ENCODE measurements at regions not wholly inside any gene's neighbourhood (a gene's known extent, or its start where the extent isn't known, plus 50 kb on each side); places are given as distances from the start of the nearest gene placed in this dataset.

GRCh38 chr5:90161414-90161813 is 248.1 kb downstream of the CETN3 start:
- Histone ChIP-seq H3K4me3 (ENCODE audit: insufficient read length, low read depth) (no peak overlapping the region), H3K36me3 (ENCODE audit: insufficient read depth, insufficient read length, low read length) (no peaks in the 10 kb centered on the region), H3K4me1 (ENCODE audit: insufficient read depth, insufficient read length) (no peaks in the 10 kb centered on the region), H3K9me3 (ENCODE audit: insufficient read depth, low read length) (no peaks in the 10 kb centered on the region), H3K9ac (ENCODE audit: insufficient read length, low read depth) (no peak overlapping the region), H3K27me3 (ENCODE audit: insufficient read depth, insufficient read length) (no peaks in the 10 kb centered on the region)
- no peak for DNase-seq (ENCODE audit: low read depth, low spot score)
- TF ChIP-seq SUZ12 (IDR thresholded peaks at IDR 0.05; ENCODE audit: extremely low read depth, insufficient read depth, insufficient read length) (no peak), ZNF274 (IDR thresholded peaks at IDR 0.05; ENCODE audit: low read depth, low read length) (no peak), YY1 (IDR thresholded peaks at IDR 0.05; ENCODE audit: insufficient read depth, insufficient read length) (no peak)

- no peak overlapping the region for H3K9ac ChIP-seq (ENCODE audit: insufficient read length, low read depth)
- no peaks in the 10 kb centered on the region for H3K4me1 ChIP-seq (ENCODE audit: insufficient read depth, insufficient read length)
- H3K36me3 ChIP-seq (ENCODE audit: insufficient read depth, insufficient read length, low read length): no peaks in the 10 kb centered on the region
- H3K27me3 ChIP-seq (ENCODE audit: insufficient read depth, insufficient read length): no peaks in the 10 kb centered on the region
- no peak overlapping the region for H3K4me3 ChIP-seq (ENCODE audit: insufficient read length, low read depth)
- no peak for DNase-seq (ENCODE audit: low read depth, low spot score)
- H3K9me3 ChIP-seq (ENCODE audit: insufficient read depth, low read length): no peaks in the 10 kb centered on the region
- TF ChIP-seq ZNF274 (IDR thresholded peaks at IDR 0.05; ENCODE audit: low read depth, low read length) (no peak), SUZ12 (IDR thresholded peaks at IDR 0.05; ENCODE audit: extremely low read depth, insufficient read depth, insufficient read length) (no peak), YY1 (IDR thresholded peaks at IDR 0.05; ENCODE audit: insufficient read depth, insufficient read length) (no peak)
These were observed 251.4 kb downstream of the CETN3 start for GRCh38 chr5:90158131-90158530.

GRCh38 chr5:90153031-90153430 is 256.5 kb downstream of the CETN3 start:
- no peak for TF ChIP-seq ZNF274 (IDR thresholded peaks at IDR 0.05; ENCODE audit: low read depth, low read length)
- TF ChIP-seq SUZ12 (IDR thresholded peaks at IDR 0.05; ENCODE audit: extremely low read depth, insufficient read depth, insufficient read length): no peak
- no peak for TF ChIP-seq YY1 (IDR thresholded peaks at IDR 0.05; ENCODE audit: insufficient read depth, insufficient read length)

GRCh38 chr5:90144625-90145327 is 264.8 kb downstream of the CETN3 start:
- Histone ChIP-seq H3K9me3 (ENCODE audit: insufficient read depth, low read length) (peaks cover 10% of the 10 kb centered on the region; the same call in 1 of the 2 replicates), H3K4me1 (ENCODE audit: insufficient read depth, insufficient read length) (no peaks in the 10 kb centered on the region), H3K9ac (ENCODE audit: insufficient read length, low read depth) (no peak overlapping the region), H3K27me3 (ENCODE audit: insufficient read depth, insufficient read length) (no peaks in the 10 kb centered on the region), H3K4me3 (ENCODE audit: insufficient read length, low read depth) (no peak overlapping the region), H3K36me3 (ENCODE audit: insufficient read depth, insufficient read length, low read length) (no peaks in the 10 kb centered on the region)
- TF ChIP-seq YY1 (IDR thresholded peaks at IDR 0.05; ENCODE audit: insufficient read depth, insufficient read length): no peak
- no peak for TF ChIP-seq SUZ12 (IDR thresholded peaks at IDR 0.05; ENCODE audit: extremely low read depth, insufficient read depth, insufficient read length)
- TF ChIP-seq ZNF274 (IDR thresholded peaks at IDR 0.05; ENCODE audit: low read depth, low read length): no peak
- no peak for DNase-seq (ENCODE audit: low read depth, low spot score)

More at GRCh38 chr5:90153031-90153430, 256.5 kb downstream of the CETN3 start:
- no peaks in the 10 kb centered on the region for H3K27me3 ChIP-seq (ENCODE audit: insufficient read depth, insufficient read length)
- H3K4me3 ChIP-seq (ENCODE audit: insufficient read length, low read depth): no peak overlapping the region
- no peak for DNase-seq (ENCODE audit: low read depth, low spot score)
- H3K9me3 ChIP-seq (ENCODE audit: insufficient read depth, low read length): no peaks in the 10 kb centered on the region
- no peaks in the 10 kb centered on the region for H3K4me1 ChIP-seq (ENCODE audit: insufficient read depth, insufficient read length)
- no peak overlapping the region for H3K9ac ChIP-seq (ENCODE audit: insufficient read length, low read depth)
- H3K36me3 ChIP-seq (ENCODE audit: insufficient read depth, insufficient read length, low read length): no peaks in the 10 kb centered on the region

GRCh38 chr5:90142541-90142940 is 267.0 kb downstream of the CETN3 start:
- Histone ChIP-seq H3K9ac (ENCODE audit: insufficient read length, low read depth) (no peak overlapping the region), H3K27me3 (ENCODE audit: insufficient read depth, insufficient read length) (no peaks in the 10 kb centered on the region)
- no peak for TF ChIP-seq SUZ12 (IDR thresholded peaks at IDR 0.05; ENCODE audit: extremely low read depth, insufficient read depth, insufficient read length)
- TF ChIP-seq ZNF274 (IDR thresholded peaks at IDR 0.05; ENCODE audit: low read depth, low read length): no peak
- no peak for TF ChIP-seq YY1 (IDR thresholded peaks at IDR 0.05; ENCODE audit: insufficient read depth, insufficient read length)

GRCh38 chr5:90141984-90142383 is 267.6 kb downstream of the CETN3 start:
- TF ChIP-seq YY1 (IDR thresholded peaks at IDR 0.05; ENCODE audit: insufficient read depth, insufficient read length): no peak
- no peak for TF ChIP-seq ZNF274 (IDR thresholded peaks at IDR 0.05; ENCODE audit: low read depth, low read length)
- TF ChIP-seq SUZ12 (IDR thresholded peaks at IDR 0.05; ENCODE audit: extremely low read depth, insufficient read depth, insufficient read length): no peak
- H3K4me1 ChIP-seq (ENCODE audit: insufficient read depth, insufficient read length): no peaks in the 10 kb centered on the region
- DNase-seq (ENCODE audit: low read depth, low spot score): no peak
- H3K9ac ChIP-seq (ENCODE audit: insufficient read length, low read depth): no peak overlapping the region
- no peaks in the 10 kb centered on the region for H3K36me3 ChIP-seq (ENCODE audit: insufficient read depth, insufficient read length, low read length)
- no peak overlapping the region for H3K4me3 ChIP-seq (ENCODE audit: insufficient read length, low read depth)
- H3K9me3 ChIP-seq (ENCODE audit: insufficient read depth, low read length): peaks cover 5% of the 10 kb centered on the region; the same call in 1 of the 2 replicates
- H3K27me3 ChIP-seq (ENCODE audit: insufficient read depth, insufficient read length): no peaks in the 10 kb centered on the region

More at GRCh38 chr5:90142541-90142940, 267.0 kb downstream of the CETN3 start:
- Histone ChIP-seq H3K4me3 (ENCODE audit: insufficient read length, low read depth) (no peak overlapping the region), H3K36me3 (ENCODE audit: insufficient read depth, insufficient read length, low read length) (no peaks in the 10 kb centered on the region), H3K9me3 (ENCODE audit: insufficient read depth, low read length) (peaks cover 10% of the 10 kb centered on the region; the same call in 1 of the 2 replicates), H3K4me1 (ENCODE audit: insufficient read depth, insufficient read length) (no peaks in the 10 kb centered on the region)
- DNase-seq (ENCODE audit: low read depth, low spot score): no peak

- TF ChIP-seq YY1 (IDR thresholded peaks at IDR 0.05; ENCODE audit: insufficient read depth, insufficient read length) (no peak), ZNF274 (IDR thresholded peaks at IDR 0.05; ENCODE audit: low read depth, low read length) (no peak), SUZ12 (IDR thresholded peaks at IDR 0.05; ENCODE audit: extremely low read depth, insufficient read depth, insufficient read length) (no peak)
- Histone ChIP-seq H3K9me3 (ENCODE audit: insufficient read depth, low read length) (no peaks in the 10 kb centered on the region), H3K4me1 (ENCODE audit: insufficient read depth, insufficient read length) (no peaks in the 10 kb centered on the region), H3K4me3 (ENCODE audit: insufficient read length, low read depth) (no peak overlapping the region), H3K36me3 (ENCODE audit: insufficient read depth, insufficient read length, low read length) (no peaks in the 10 kb centered on the region), H3K9ac (ENCODE audit: insufficient read length, low read depth) (no peak overlapping the region), H3K27me3 (ENCODE audit: insufficient read depth, insufficient read length) (no peaks in the 10 kb centered on the region)
- no peak for DNase-seq (ENCODE audit: low read depth, low spot score)
These were observed 272.5 kb downstream of the CETN3 start for GRCh38 chr5:90136952-90137528.

Data from NT2/D1 (cell line).